KMS-11 (cell line): ENCODE measurements at regions not wholly inside any gene's neighbourhood (a gene's known extent, or its start where the extent isn't known, plus 50 kb on each side); places are given as distances from the start of the nearest gene placed in this dataset.

Experiments
- H2AFZ ChIP-seq: fragments of 200-600 bp; sonication (generic); 2 replicates; pipeline ENCODE4 v1.6.1; 2016; ENCODE audit warnings: antibody characterized with exemption, mixed run types, low read depth
- H3K27ac ChIP-seq: fragments of 200-600 bp; sonication (generic); 2 replicates; pipeline ENCODE4 v1.6.1; 2016; ENCODE audit warnings: mild to moderate bottlenecking, mixed run types
- H3K27me3 ChIP-seq: fragments of 200-600 bp; sonication (generic); 2 replicates; pipeline ENCODE4 v1.6.1; 2017; ENCODE audit warnings: mild to moderate bottlenecking, low read depth, mixed run types, moderate library complexity; ENCODE audit not compliant: insufficient read depth
- H3K36me3 ChIP-seq: fragments of 200-600 bp; sonication (generic); 2 replicates; pipeline ENCODE4 v1.6.1; 2017; ENCODE audit warnings: mild to moderate bottlenecking, mixed run types; ENCODE audit not compliant: insufficient read depth
- H3K4me1 ChIP-seq: fragments of 200-600 bp; sonication (generic); 2 replicates; pipeline ENCODE4 v1.6.1; 2016; ENCODE audit warnings: mild to moderate bottlenecking, low read depth, mixed run types; ENCODE audit not compliant: poor library complexity, severe bottlenecking
- H3K4me2 ChIP-seq: fragments of 200-600 bp; sonication (generic); 2 replicates; pipeline ENCODE4 v1.7.0; 2016; ENCODE audit warnings: mild to moderate bottlenecking, mixed run types
- H3K4me3 ChIP-seq: fragments of 200-600 bp; sonication (generic); IDR thresholded peaks from 2 replicates; pipeline ENCODE4 v1.6.1; 2017; ENCODE audit warnings: low read depth, low read length, mixed read lengths; ENCODE audit not compliant: insufficient read depth
- H3K79me2 ChIP-seq: fragments of 200-600 bp; sonication (generic); 2 replicates; pipeline ENCODE4 v1.6.1; 2016; ENCODE audit warnings: low read depth, mixed run types; ENCODE audit not compliant: insufficient read depth
- H3K9ac ChIP-seq: fragments of 200-600 bp; sonication (generic); 2 replicates; pipeline ENCODE4 v1.6.1; 2016; ENCODE audit warnings: mild to moderate bottlenecking, mixed run types
- H4K20me1 ChIP-seq: fragments of 200-600 bp; sonication (generic); 2 replicates; pipeline ENCODE4 v1.6.1; 2016; ENCODE audit warnings: mild to moderate bottlenecking, mixed run types; ENCODE audit not compliant: insufficient read depth
- TF ChIP-seq, protein P1 (sequence below): fragments of 200-600 bp; sonication (generic); conservative IDR thresholded peaks from 2 replicates; pipeline ENCODE4 v1.6.1; 2017; ENCODE audit warnings: low read depth, mild to moderate bottlenecking, antibody characterized with exemption, low read length, moderate library complexity, mixed read lengths

DNA sequence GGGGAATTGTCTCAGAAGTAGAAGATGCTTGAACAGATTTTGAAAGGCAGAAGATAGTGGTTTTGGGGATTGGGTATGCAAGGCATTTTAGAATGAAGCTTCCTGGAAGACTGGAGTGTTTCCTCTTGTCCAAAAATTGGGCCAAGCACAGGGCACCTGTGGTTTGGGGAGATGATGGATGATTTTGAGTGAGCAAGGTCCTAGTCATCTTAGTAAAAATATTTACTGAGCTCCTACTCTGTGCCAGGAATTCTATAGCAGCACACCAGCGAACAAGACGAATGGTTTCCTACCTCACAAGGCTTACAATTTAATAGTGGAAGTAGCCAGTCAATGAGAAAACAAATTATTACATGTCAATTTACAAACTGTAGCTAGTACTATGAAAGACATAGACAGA lies 484.4 kb upstream of the KIF2A start:
- Histone ChIP-seq H3K9ac (no peak overlapping the region), H3K4me1 (no peaks in the 10 kb centered on the region), H3K27ac (no peak overlapping the region), H4K20me1 (no peaks in the 10 kb centered on the region), H3K4me2 (no peak overlapping the region), H3K36me3 (no peaks in the 10 kb centered on the region), H3K27me3 (no peaks in the 10 kb centered on the region), H3K4me3 (no peak overlapping the region), H2AFZ (no peak overlapping the region), H3K79me2 (no peaks in the 10 kb centered on the region)
- TF ChIP-seq, protein P1, sequence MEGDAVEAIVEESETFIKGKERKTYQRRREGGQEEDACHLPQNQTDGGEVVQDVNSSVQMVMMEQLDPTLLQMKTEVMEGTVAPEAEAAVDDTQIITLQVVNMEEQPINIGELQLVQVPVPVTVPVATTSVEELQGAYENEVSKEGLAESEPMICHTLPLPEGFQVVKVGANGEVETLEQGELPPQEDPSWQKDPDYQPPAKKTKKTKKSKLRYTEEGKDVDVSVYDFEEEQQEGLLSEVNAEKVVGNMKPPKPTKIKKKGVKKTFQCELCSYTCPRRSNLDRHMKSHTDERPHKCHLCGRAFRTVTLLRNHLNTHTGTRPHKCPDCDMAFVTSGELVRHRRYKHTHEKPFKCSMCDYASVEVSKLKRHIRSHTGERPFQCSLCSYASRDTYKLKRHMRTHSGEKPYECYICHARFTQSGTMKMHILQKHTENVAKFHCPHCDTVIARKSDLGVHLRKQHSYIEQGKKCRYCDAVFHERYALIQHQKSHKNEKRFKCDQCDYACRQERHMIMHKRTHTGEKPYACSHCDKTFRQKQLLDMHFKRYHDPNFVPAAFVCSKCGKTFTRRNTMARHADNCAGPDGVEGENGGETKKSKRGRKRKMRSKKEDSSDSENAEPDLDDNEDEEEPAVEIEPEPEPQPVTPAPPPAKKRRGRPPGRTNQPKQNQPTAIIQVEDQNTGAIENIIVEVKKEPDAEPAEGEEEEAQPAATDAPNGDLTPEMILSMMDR = no peak

DNA sequence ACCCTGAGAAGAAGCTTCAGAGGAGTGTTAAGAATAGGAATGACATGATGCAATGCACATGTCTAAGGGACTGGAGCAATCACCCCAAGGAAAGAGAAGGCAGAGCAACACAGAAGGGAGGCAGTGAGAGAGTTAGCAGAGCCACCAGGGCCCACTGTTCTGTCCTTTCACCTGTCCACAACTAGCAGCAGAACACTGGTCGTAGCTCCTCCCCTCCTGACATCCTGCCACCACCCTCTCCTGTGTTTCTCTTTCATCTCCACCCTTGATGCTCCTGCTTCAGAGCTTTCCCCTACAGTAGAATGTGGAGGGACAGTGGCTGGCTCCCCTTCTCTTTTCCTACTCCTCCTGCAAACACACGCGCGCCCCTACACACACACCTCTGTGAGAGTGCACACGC lies 483.4 kb upstream of the KIF2A start:
- H2AFZ ChIP-seq = no peak overlapping the region
- no peaks in the 10 kb centered on the region for H3K4me1 ChIP-seq
- TF ChIP-seq, protein P1 = no peak
- no peak overlapping the region for H3K9ac ChIP-seq
- no peak overlapping the region for H3K4me2 ChIP-seq
- no peaks in the 10 kb centered on the region for H4K20me1 ChIP-seq
- H3K36me3 ChIP-seq = no peaks in the 10 kb centered on the region
- H3K79me2 ChIP-seq = no peaks in the 10 kb centered on the region
- no peak overlapping the region for H3K27ac ChIP-seq
- H3K27me3 ChIP-seq = no peaks in the 10 kb centered on the region
- no peak overlapping the region for H3K4me3 ChIP-seq

DNA sequence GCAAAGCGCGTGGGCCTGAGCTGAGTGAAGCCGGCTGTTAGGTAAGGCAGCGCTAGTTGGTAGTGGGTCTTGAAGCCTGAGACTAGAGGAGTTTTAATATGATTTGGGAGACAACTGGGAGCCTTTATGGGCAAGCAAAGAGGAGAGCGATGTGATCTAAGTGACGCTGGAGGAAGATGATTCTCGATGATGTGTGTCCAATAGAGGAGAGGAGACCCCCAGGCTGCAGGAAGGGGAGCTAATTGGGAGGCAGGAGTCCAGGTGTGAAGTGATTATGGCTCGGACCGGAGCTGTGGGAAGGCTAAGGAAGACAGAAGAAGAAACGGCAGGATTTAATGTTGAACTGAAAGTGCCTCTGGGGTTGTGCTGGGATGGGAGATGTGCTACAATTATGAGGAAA lies 482.9 kb upstream of the KIF2A start:
- Histone ChIP-seq H3K9ac (no peak overlapping the region), H3K79me2 (no peaks in the 10 kb centered on the region), H2AFZ (no peak overlapping the region), H3K4me1 (no peaks in the 10 kb centered on the region), H3K4me3 (no peak overlapping the region), H4K20me1 (no peaks in the 10 kb centered on the region), H3K4me2 (no peak overlapping the region), H3K27ac (no peak overlapping the region), H3K27me3 (no peaks in the 10 kb centered on the region), H3K36me3 (no peaks in the 10 kb centered on the region)
- TF ChIP-seq, protein P1 = no peak

DNA sequence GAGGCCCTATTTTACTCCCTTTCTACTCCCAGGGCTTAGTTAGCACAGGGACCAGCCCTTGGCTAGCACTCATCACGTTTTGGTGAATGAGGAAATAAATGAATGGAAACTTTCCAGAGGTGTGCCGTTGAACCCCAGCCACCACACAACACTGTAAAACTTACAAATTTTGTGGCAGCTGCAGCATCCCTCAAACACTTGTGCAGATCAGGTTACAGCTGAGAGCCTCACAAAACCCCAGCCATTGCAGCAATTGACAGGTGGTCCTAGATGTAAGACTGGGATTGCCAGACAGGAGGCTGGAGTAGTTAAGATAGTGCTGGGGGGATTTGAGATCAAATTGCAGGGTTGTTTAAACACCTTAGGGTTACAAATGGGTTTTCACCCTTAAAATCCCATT lies 482.2 kb upstream of the KIF2A start:
- Histone ChIP-seq H2AFZ (no peak overlapping the region), H3K4me1 (no peaks in the 10 kb centered on the region), H3K9ac (no peak overlapping the region), H3K36me3 (no peaks in the 10 kb centered on the region), H3K4me3 (no peak overlapping the region), H3K27ac (no peak overlapping the region), H3K4me2 (no peak overlapping the region), H3K79me2 (no peaks in the 10 kb centered on the region), H4K20me1 (no peaks in the 10 kb centered on the region), H3K27me3 (no peaks in the 10 kb centered on the region)
- TF ChIP-seq, protein P1 = no peak

DNA sequence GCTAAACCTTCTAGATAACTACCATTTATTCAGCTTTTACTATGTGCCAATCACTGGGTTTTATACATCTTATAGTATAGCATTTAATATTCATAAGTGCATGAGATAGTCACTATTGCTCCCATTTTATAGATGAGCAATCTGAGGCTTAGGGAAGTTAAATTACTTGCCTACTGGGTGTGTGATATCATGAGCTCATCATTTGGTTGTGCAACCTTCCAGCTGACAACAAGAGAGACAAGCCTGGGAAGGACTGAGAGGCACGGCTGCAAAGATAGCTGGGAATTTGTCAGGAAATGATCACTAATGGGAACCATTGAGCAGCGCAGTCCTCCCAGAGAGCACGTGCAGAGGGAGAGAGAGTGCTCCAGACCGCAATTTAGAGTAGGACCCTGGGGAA lies 481.6 kb upstream of the KIF2A start:
- TF ChIP-seq, protein P1 = no peak
- no peak overlapping the region for H2AFZ ChIP-seq
- no peaks in the 10 kb centered on the region for H3K36me3 ChIP-seq
- H3K27ac ChIP-seq = no peak overlapping the region
- H3K4me3 ChIP-seq = no peak overlapping the region
- H3K9ac ChIP-seq = no peak overlapping the region
- no peaks in the 10 kb centered on the region for H4K20me1 ChIP-seq
- no peaks in the 10 kb centered on the region for H3K79me2 ChIP-seq
- H3K27me3 ChIP-seq = no peaks in the 10 kb centered on the region
- H3K4me1 ChIP-seq = no peaks in the 10 kb centered on the region
- H3K4me2 ChIP-seq = no peak overlapping the region
